ENCODE measurements at regions not wholly inside any gene's neighbourhood (a gene's known extent, or its start where the extent isn't known, plus 50 kb on each side); places are given as distances from the start of the nearest gene placed in this dataset.

GRCh38 chr14:105659935-105660527 lies 133.6 kb downstream of the TMEM121 start:
- FAIRE-seq (no peak), DNase-seq (ENCODE audit: low read depth in 1 of 2, low spot score in 2 of 2) (no peak)
- H3K18ac ChIP-seq (ENCODE audit: extremely low read depth, low read length) = no peak overlapping the region
- no peak overlapping the region for H2BK120ac ChIP-seq (replicated peaks; ENCODE audit: low read depth, low read length)
- H4K8ac ChIP-seq (ENCODE audit: extremely low read depth, insufficient read depth, low read length) = no peak overlapping the region
- H2AK5ac ChIP-seq (ENCODE audit: low read depth, low read length) = no peak overlapping the region
- no peak overlapping the region for H4K5ac ChIP-seq (ENCODE audit: insufficient read length, low read depth, low read length)
- POLR2A ChIA-PET (ENCODE audit: partially characterized antibody) = no interaction called here
- H3K23ac ChIP-seq (ENCODE audit: insufficient read length) = no peak overlapping the region
- no peak overlapping the region for H3K4me3 ChIP-seq (ENCODE audit: extremely low read depth in 1 of 4, insufficient read depth in 2 of 4, low read depth in 3 of 4, low read length in 4 of 4)
- WGBS, 2 experiments (ENCODE audit: extremely low coverage in 1 of 2, insufficient coverage in 1 of 2, insufficient read length in 1 of 2, insufficient replicate concordance in 2 of 2, low coverage in 1 of 2, low lambda C conversion rate in 2 of 2, missing lambda C conversion rate in 1 of 2) = 80 to 100% methylated on average over 2 to 9 of the region's 9 CpGs
- H2BK12ac ChIP-seq (ENCODE audit: low read depth, low read length) = no peak overlapping the region
- no peak overlapping the region for H3K4me2 ChIP-seq (ENCODE audit: insufficient read depth in 1 of 2, low read depth in 2 of 2, low read length in 2 of 2)
- peaks cover 26 to 63% of the 10 kb centered on the region in 2 experiments for H3K9me3 ChIP-seq (ENCODE audit: insufficient read depth in 2 of 2, low read depth in 1 of 2, low read length in 1 of 2)
- H3K27ac ChIP-seq (ENCODE audit: low read depth, low read length) = no peak overlapping the region
- no peaks in the 10 kb centered on the region for H4K20me1 ChIP-seq (replicated peaks in 1 of 2; ENCODE audit: control insufficient read depth in 1 of 2, insufficient read depth in 2 of 2, low read length in 2 of 2)
- H3K14ac ChIP-seq (ENCODE audit: insufficient read length) = no peak overlapping the region
- no peaks in the 10 kb centered on the region for H3K27me3 ChIP-seq (replicated peaks in 1 of 4; ENCODE audit: control insufficient read depth in 3 of 4, extremely low read depth in 1 of 4, insufficient read depth in 3 of 4, low read length in 3 of 4)
- H3K4me1 ChIP-seq (replicated peaks in 1 of 4; ENCODE audit: control insufficient read depth in 3 of 4, insufficient read depth in 4 of 4, low read length in 3 of 4) = no peaks in the 10 kb centered on the region
- H2BK5ac ChIP-seq (ENCODE audit: low read depth, low read length) = no peak overlapping the region
- TF ChIP-seq CBX5 (IDR thresholded peaks at IDR 0.05; ENCODE audit: low read depth, low read length) (no peak), TEAD4 (IDR thresholded peaks at IDR 0.05; ENCODE audit: low read depth, low read length) (no peak), RFX5 (IDR thresholded peaks at IDR 0.05; ENCODE audit: borderline replicate concordance, low read depth, low read length) (no peak), RNF2 (IDR thresholded peaks at IDR 0.05; ENCODE audit: borderline replicate concordance, low read depth, low read length, missing control alignments, poor library complexity, severe bottlenecking) (no peak), E2F6 (IDR thresholded peaks at IDR 0.05) (no peak), ASH2L (IDR thresholded peaks at IDR 0.05; ENCODE audit: low read length) (no peak), SIN3A (conservative IDR thresholded peaks at IDR 0.05 in 1 of 2, IDR thresholded peaks at IDR 0.05 in 1 of 2; ENCODE audit: low read depth in 1 of 2, low read length in 2 of 2) (no peak), POLR2A (IDR thresholded peaks at IDR 0.05; ENCODE audit: control extremely low read depth in 1 of 2, low read depth in 2 of 2, low read length in 2 of 2) (no peak)
- H3K79me2 ChIP-seq (ENCODE audit: control insufficient read depth in 1 of 2, insufficient read depth in 2 of 2, low read length in 2 of 2) = no peaks in the 10 kb centered on the region
- H3K36me3 ChIP-seq (ENCODE audit: control insufficient read depth in 2 of 4, insufficient read depth in 4 of 4, low read length in 3 of 4) = no peaks in the 10 kb centered on the region; a peak in 3 of 8 replicates
- H2BK15ac ChIP-seq (ENCODE audit: low read length) = no peak overlapping the region
- CTCF ChIA-PET (ENCODE audit: partially characterized antibody) = no interaction called here
- H2AFZ ChIP-seq (ENCODE audit: low read length) = no peak overlapping the region
- H3K9ac ChIP-seq (replicated peaks in 1 of 4; ENCODE audit: extremely low read depth in 1 of 4, low read depth in 3 of 4, low read length in 3 of 4) = no peak overlapping the region
- no peak overlapping the region for H3K4ac ChIP-seq (replicated peaks; ENCODE audit: insufficient read length, low read depth, low read length)
- no peak overlapping the region for H2BK20ac ChIP-seq (ENCODE audit: low read length)
- no peaks in the 10 kb centered on the region for H3K79me1 ChIP-seq (ENCODE audit: low read depth, low read length)
- peaks cover 9% of the 10 kb centered on the region; the same call in 1 of the 2 replicates for H3K23me2 ChIP-seq (ENCODE audit: low read depth, low read length)
- no peak overlapping the region for H3K56ac ChIP-seq (replicated peaks; ENCODE audit: insufficient read length, low read depth, low read length)
- H4K91ac ChIP-seq (replicated peaks; ENCODE audit: insufficient read length, low read length) = no peak overlapping the region

Measured in H1 (cell line).